ENCODE measurements at regions not wholly inside any gene's neighbourhood (a gene's known extent, or its start where the extent isn't known, plus 50 kb on each side); places are given as distances from the start of the nearest gene placed in this dataset.

DNA sequence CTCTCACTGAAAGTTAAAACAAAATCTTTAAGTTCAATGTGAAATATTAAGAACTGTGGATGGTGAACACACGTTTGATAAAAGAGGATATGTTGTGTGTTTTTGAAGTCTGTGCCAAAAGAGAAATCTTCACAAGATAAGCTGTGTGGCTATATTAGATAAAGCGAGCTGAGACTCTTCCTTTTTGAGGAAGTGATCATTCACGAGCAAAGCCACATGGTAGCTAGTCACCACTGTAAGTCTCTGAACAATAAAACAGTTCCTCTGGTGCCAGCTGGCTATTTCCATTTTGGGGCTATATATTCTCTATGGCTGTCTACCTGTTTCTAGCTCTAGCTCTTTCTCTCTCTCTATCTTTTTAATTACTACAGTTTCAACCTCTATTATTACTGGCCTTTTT is 1849.2 kb upstream of the C9orf72 start:
- TF ChIP-seq, protein P1, sequence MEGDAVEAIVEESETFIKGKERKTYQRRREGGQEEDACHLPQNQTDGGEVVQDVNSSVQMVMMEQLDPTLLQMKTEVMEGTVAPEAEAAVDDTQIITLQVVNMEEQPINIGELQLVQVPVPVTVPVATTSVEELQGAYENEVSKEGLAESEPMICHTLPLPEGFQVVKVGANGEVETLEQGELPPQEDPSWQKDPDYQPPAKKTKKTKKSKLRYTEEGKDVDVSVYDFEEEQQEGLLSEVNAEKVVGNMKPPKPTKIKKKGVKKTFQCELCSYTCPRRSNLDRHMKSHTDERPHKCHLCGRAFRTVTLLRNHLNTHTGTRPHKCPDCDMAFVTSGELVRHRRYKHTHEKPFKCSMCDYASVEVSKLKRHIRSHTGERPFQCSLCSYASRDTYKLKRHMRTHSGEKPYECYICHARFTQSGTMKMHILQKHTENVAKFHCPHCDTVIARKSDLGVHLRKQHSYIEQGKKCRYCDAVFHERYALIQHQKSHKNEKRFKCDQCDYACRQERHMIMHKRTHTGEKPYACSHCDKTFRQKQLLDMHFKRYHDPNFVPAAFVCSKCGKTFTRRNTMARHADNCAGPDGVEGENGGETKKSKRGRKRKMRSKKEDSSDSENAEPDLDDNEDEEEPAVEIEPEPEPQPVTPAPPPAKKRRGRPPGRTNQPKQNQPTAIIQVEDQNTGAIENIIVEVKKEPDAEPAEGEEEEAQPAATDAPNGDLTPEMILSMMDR (IDR thresholded peaks at IDR 0.05), result no peak
- TF ChIP-seq POLR2A (IDR thresholded peaks at IDR 0.05), result no peak
